ENCODE measurements at regions not wholly inside any gene's neighbourhood (a gene's known extent, or its start where the extent isn't known, plus 50 kb on each side); places are given as distances from the start of the nearest gene placed in this dataset.

DNA sequence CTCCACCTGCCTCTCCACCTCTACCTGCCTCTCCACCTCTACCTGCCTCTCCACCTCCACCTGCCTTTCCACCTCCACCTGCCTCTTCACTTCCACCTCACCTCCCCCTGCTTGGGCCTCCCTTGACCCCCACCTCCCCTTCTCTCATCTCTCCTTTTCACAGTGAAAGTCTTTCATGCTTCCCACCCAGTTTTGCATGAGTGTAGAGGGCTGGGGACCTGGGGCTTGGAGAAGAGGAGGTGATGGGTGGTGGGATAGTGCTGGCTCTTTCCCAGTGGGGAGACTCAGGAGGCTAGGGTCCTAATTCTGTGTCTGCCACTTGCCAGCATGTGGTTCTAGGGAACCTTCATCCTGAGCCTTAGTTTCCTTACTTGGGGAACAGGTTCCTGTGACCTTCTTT lies 316.2 kb upstream of the C1orf174 start:
- Histone ChIP-seq H3K27ac (no peak overlapping the region), H3K36me3 (no peaks in the 10 kb centered on the region), H3K27me3 (no peaks in the 10 kb centered on the region), H3K4me3 (no peak overlapping the region), H3K9me3 (no peaks in the 10 kb centered on the region), H3K4me1 (no peaks in the 10 kb centered on the region)
- ATAC-seq (no peak), DNase-seq (no peak)
- TF ChIP-seq, protein P1, sequence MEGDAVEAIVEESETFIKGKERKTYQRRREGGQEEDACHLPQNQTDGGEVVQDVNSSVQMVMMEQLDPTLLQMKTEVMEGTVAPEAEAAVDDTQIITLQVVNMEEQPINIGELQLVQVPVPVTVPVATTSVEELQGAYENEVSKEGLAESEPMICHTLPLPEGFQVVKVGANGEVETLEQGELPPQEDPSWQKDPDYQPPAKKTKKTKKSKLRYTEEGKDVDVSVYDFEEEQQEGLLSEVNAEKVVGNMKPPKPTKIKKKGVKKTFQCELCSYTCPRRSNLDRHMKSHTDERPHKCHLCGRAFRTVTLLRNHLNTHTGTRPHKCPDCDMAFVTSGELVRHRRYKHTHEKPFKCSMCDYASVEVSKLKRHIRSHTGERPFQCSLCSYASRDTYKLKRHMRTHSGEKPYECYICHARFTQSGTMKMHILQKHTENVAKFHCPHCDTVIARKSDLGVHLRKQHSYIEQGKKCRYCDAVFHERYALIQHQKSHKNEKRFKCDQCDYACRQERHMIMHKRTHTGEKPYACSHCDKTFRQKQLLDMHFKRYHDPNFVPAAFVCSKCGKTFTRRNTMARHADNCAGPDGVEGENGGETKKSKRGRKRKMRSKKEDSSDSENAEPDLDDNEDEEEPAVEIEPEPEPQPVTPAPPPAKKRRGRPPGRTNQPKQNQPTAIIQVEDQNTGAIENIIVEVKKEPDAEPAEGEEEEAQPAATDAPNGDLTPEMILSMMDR (IDR thresholded peaks at IDR 0.05): no peak
- TF ChIP-seq POLR2A (IDR thresholded peaks at IDR 0.05): no peak
- intact Hi-C loops (cut with DNase I): no loop called here

DNA sequence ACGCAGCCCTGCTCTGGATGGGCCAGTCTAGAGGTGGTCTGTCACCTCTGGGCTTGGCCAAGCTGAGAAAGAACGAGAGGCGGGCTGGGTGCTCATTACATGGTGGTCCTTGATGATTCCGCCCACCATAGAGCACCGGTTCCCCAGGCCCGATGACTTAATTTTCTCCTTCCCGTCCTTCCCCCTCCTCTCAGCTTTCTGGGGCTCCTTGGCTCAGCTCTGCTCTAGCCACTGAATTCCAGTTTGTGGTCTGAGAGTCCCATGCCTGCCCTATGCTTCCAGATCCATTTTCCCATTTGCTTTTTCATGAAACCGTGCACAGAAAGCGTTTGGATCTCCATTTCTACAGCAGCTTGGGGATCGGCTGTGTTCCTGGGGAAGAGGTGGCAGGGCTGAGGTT lies 318.5 kb upstream of the C1orf174 start:
- Histone ChIP-seq H3K9me3 (no peaks in the 10 kb centered on the region), H3K36me3 (no peaks in the 10 kb centered on the region), H3K27me3 (no peaks in the 10 kb centered on the region), H3K4me1 (no peaks in the 10 kb centered on the region), H3K4me3 (no peak overlapping the region), H3K27ac (no peak overlapping the region)
- intact Hi-C loops (cut with DNase I): no loop called here
- no peak for TF ChIP-seq POLR2A (IDR thresholded peaks at IDR 0.05)
- TF ChIP-seq, protein P1 (IDR thresholded peaks at IDR 0.05): no peak
- no peak for ATAC-seq
- 84% methylated on average over 10 of the region's 10 CpGs for WGBS (ENCODE audit: insufficient coverage, low coverage, low lambda C conversion rate, missing lambda C conversion rate)
- no peak for DNase-seq

DNA sequence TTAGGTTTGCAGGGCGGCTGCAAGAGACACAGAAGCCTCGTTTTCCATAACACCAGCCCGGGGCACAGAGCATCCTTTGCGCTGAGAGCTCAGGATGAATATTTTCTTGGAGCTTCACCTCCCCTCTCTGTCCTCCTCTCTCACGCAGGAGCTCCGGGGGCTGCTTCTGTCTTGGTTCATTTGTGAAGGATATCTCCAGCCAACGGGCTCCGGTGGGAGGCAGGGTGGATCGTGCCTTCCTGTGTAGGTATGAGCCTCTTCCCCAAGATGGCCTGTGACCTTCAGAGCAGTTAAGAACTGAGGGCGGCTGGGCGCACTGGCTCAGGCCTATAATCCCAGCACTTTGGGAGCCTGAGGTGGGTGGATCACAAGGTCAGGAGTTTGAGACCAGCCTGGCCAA lies 319.0 kb upstream of the C1orf174 start:
- Histone ChIP-seq H3K4me3 (no peak overlapping the region), H3K27ac (no peak overlapping the region), H3K9me3 (no peaks in the 10 kb centered on the region), H3K4me1 (no peaks in the 10 kb centered on the region), H3K27me3 (no peaks in the 10 kb centered on the region), H3K36me3 (no peaks in the 10 kb centered on the region)
- 68% methylated on average over 3 of the region's 11 CpGs for WGBS (ENCODE audit: insufficient coverage, low coverage, low lambda C conversion rate, missing lambda C conversion rate)
- ATAC-seq: no peak
- intact Hi-C loops (cut with DNase I): no loop called here
- DNase-seq: no peak
- TF ChIP-seq, protein P1 (IDR thresholded peaks at IDR 0.05): no peak
- no peak for TF ChIP-seq POLR2A (IDR thresholded peaks at IDR 0.05)

DNA sequence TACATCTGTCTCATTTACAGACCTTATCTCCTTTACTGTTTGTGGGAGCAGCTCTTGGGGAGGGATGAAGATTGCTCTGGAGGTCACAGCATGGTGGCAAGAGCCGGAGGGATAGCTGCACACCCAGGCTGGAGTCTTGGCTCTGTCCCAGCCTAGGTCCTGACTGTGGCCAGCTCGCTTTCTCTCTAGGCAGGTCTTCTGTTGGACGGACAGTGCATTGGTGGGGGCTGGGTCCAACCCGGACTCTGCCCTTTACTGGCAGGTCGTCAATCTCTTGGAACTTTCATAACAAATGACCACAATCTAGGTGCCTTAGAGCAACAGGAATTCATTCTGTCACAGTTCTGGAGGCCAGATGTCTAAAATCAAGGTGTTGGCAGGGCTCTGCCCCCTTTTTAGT lies 319.8 kb upstream of the C1orf174 start:
- Histone ChIP-seq H3K36me3 (no peaks in the 10 kb centered on the region), H3K4me1 (no peaks in the 10 kb centered on the region), H3K9me3 (no peaks in the 10 kb centered on the region), H3K27ac (no peak overlapping the region), H3K4me3 (no peak overlapping the region), H3K27me3 (no peaks in the 10 kb centered on the region)
- 33% methylated on average over 5 of the region's 5 CpGs for WGBS (ENCODE audit: insufficient coverage, low coverage, low lambda C conversion rate, missing lambda C conversion rate)
- ATAC-seq: peak; percentile 16 to 60 (median 48)
- TF ChIP-seq, protein P1 (IDR thresholded peaks at IDR 0.05): no peak
- no peak for TF ChIP-seq POLR2A (IDR thresholded peaks at IDR 0.05)
- intact Hi-C loops (cut with DNase I): no loop called here
- no peak for DNase-seq

DNA sequence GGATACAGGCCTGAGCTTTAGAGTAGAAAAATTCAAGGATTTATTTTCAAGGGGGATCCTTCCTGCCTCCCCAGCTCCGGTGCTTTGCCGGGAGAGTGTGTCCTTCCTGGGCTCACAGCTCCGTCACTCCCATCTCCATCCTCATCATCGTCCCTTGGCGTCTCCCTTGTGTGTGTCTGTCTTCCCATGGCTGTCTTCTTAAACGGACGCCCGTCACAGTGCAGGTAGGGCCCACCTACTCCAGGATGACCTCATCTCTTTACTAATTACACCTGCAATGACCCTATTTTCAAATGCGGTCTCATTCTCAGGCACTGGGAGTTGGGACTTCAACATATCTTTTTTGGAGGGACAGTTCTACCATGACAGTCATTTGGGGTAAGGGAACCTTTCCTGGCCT lies 320.3 kb upstream of the C1orf174 start:
- Histone ChIP-seq H3K27me3 (no peaks in the 10 kb centered on the region), H3K36me3 (no peaks in the 10 kb centered on the region), H3K27ac (no peak overlapping the region), H3K4me1 (no peaks in the 10 kb centered on the region), H3K9me3 (no peaks in the 10 kb centered on the region), H3K4me3 (no peak overlapping the region)
- DNase-seq: no peak
- 57% methylated on average over 9 of the region's 9 CpGs for WGBS (ENCODE audit: insufficient coverage, low coverage, low lambda C conversion rate, missing lambda C conversion rate)
- TF ChIP-seq, protein P1 (IDR thresholded peaks at IDR 0.05): no peak
- TF ChIP-seq POLR2A (IDR thresholded peaks at IDR 0.05): no peak
- intact Hi-C loops (cut with DNase I): no loop called here
- ATAC-seq: no peak

All from right lobe of liver (tissue), 6 donors.